Neural cell (in vitro differentiated cells): ENCODE measurements at regions not wholly inside any gene's neighbourhood (a gene's known extent, or its start where the extent isn't known, plus 50 kb on each side); places are given as distances from the start of the nearest gene placed in this dataset.

Experiments
- CTCF ChIP-seq: fragments of 450-650 bp; IDR thresholded peaks from 2 replicates; pipeline ENCODE4 v1.5.1; 2014; ENCODE audit warnings: antibody characterized with exemption, mild to moderate bottlenecking, moderate library complexity; ENCODE audit not compliant: poor library complexity, severe bottlenecking
- EZH2 ChIP-seq: fragments of 200-600, 300-800 bp; shearing (Covaris generic), sonication (generic); IDR thresholded peaks from 2 replicates; pipeline ENCODE4 v1.6.1; 2014; ENCODE audit warnings: antibody characterized with exemption, low read length, borderline replicate concordance, mild to moderate bottlenecking; ENCODE audit not compliant: insufficient read depth, poor library complexity, severe bottlenecking
- MXI1 ChIP-seq: fragments of 450-650 bp; conservative IDR thresholded peaks from 2 replicates; pipeline ENCODE4 v1.6.1; 2014; ENCODE audit warnings: antibody characterized with exemption, mild to moderate bottlenecking; ENCODE audit not compliant: poor library complexity, severe bottlenecking
- POLR2AphosphoS5 ChIP-seq: IDR thresholded peaks from 2 replicates; pipeline ENCODE4 v1.6.1; 2012
- RAD21 ChIP-seq: fragments of 450-650 bp; conservative IDR thresholded peaks from 2 replicates; pipeline ENCODE4 v1.6.1; 2014; ENCODE audit warnings: antibody characterized with exemption, mild to moderate bottlenecking, moderate library complexity

- TF ChIP-seq CTCF = no peak
- no peak for TF ChIP-seq RAD21
- TF ChIP-seq POLR2AphosphoS5 = no peak
- no peak for TF ChIP-seq MXI1
- no peak for TF ChIP-seq EZH2
These were observed 1310.4 kb upstream of the SLC10A2 start for GRCh38 chr13:104376588-104376987.
